Naive thymus-derived CD4-positive, alpha-beta T cell (primary cell): ENCODE measurements at regions not wholly inside any gene's neighbourhood (a gene's known extent, or its start where the extent isn't known, plus 50 kb on each side); places are given as distances from the start of the nearest gene placed in this dataset.

ENCODE experiments used
- ATAC-seq: fragments of 150-1000 bp; cut with Tn5 transposase; 2 replicates; pipeline ENCODE4 v1.10.0; 2021; ENCODE audit warnings: mild to moderate bottlenecking, moderate library complexity
- CTCF ChIA-PET: fragments of 350-600 bp; sonication (Branson Sonifier 250); formaldehyde crosslinking; loops from one replicate; lab custom pipeline; 2021; ENCODE audit warnings: antibody characterized with exemption; lab: Charles Lee
- POLR2A ChIA-PET: fragments of 350-600 bp; sonication (Branson Sonifier 250); formaldehyde crosslinking; loops from one replicate; lab custom pipeline; 2021; ENCODE audit warnings: antibody characterized with exemption, inconsistent platforms; lab: Charles Lee
- DNase-seq, 9 donors: peaks; one replicate each; pipeline versions ENCODE4 v3.0.0 to v3.0.0-alpha.2; 2020 to 2022; ENCODE audit warnings: mixed read lengths in 1 of 9
- H3K27ac ChIP-seq: one replicate; pipeline ENCODE4 v1.7.0; 2013; ENCODE audit warnings: mild to moderate bottlenecking, low read depth, low read length, moderate library complexity
- H3K27me3 ChIP-seq, 2 donors: one replicate each; pipeline ENCODE4 v1.7.0; 2013; ENCODE audit warnings: low read length in 2 of 2, mild to moderate bottlenecking in 2 of 2, moderate library complexity in 2 of 2; ENCODE audit not compliant: control insufficient read depth in 2 of 2, insufficient read depth in 2 of 2
- H3K36me3 ChIP-seq, 3 experiments: 1 replicate in 2 of 3; 2 replicates in 1 of 3; pipeline ENCODE4 v1.7.0; 2013; ENCODE audit warnings: low read length in 3 of 3, mild to moderate bottlenecking in 3 of 3, moderate library complexity in 1 of 3; ENCODE audit not compliant: insufficient read depth in 3 of 3, control insufficient read depth in 2 of 3
- H3K4me1 ChIP-seq, 2 donors: one replicate each; pipeline ENCODE4 v1.7.0; 2013; ENCODE audit warnings: low read length in 2 of 2, mild to moderate bottlenecking in 2 of 2, moderate library complexity in 1 of 2; ENCODE audit not compliant: control insufficient read depth in 2 of 2, insufficient read depth in 2 of 2
- H3K4me3 ChIP-seq: 2 replicates; pipeline ENCODE4 v1.7.0; 2013; ENCODE audit warnings: mild to moderate bottlenecking, low read length
- H3K9me3 ChIP-seq, 3 experiments: 1 replicate in 2 of 3; 2 replicates in 1 of 3; pipeline ENCODE4 v1.7.0; 2013; ENCODE audit warnings: low read length in 3 of 3; ENCODE audit not compliant: control insufficient read depth in 2 of 3
- H3K27ac Mint-ChIP-seq, 9 donors: one replicate each; pipeline ENCODE4 v1.8.0; 2020 to 2022; ENCODE audit warnings: mixed read lengths in 9 of 9, mild to moderate bottlenecking in 8 of 9, moderate library complexity in 5 of 9, inconsistent platforms in 2 of 9
- H3K27me3 Mint-ChIP-seq, 5 donors: one replicate each; pipeline ENCODE4 v1.8.0; 2021 to 2022; ENCODE audit warnings: mixed read lengths in 5 of 5, mild to moderate bottlenecking in 1 of 5
- H3K36me3 Mint-ChIP-seq, 5 donors: one replicate each; pipeline ENCODE4 v1.8.0; 2020 to 2022; ENCODE audit warnings: mixed read lengths in 5 of 5, mild to moderate bottlenecking in 3 of 5, inconsistent platforms in 1 of 5
- H3K4me1 Mint-ChIP-seq, 7 donors: one replicate each; pipeline ENCODE4 v1.8.0; 2020 to 2022; ENCODE audit warnings: mixed read lengths in 7 of 7, mild to moderate bottlenecking in 3 of 7, inconsistent platforms in 1 of 7
- H3K4me3 Mint-ChIP-seq, 10 donors: one replicate each; pipeline ENCODE4 v1.8.0; 2020 to 2022; ENCODE audit warnings: mild to moderate bottlenecking in 10 of 10, mixed read lengths in 10 of 10, moderate library complexity in 6 of 10, inconsistent platforms in 2 of 10
- H3K9me3 Mint-ChIP-seq, 11 donors: one replicate each; pipeline ENCODE4 v1.8.0; 2020 to 2022; ENCODE audit warnings: mixed read lengths in 11 of 11, mild to moderate bottlenecking in 4 of 11, inconsistent platforms in 1 of 11, moderate library complexity in 1 of 11
- intact Hi-C, 2 donors: fragments of 100-400 bp; cut with micrococcal nuclease; formaldehyde crosslinking; loops; one replicate each; pipeline ENCODE4 v1.15.1; 2023

GRCh38 chr9:1619915-1620710 lies 395.0 kb upstream of the SMARCA2 start:
- H3K27ac ChIP-seq = no peak overlapping the region
- no peaks in the 10 kb centered on the region for H3K4me1 Mint-ChIP-seq
- ChIA-PET CTCF (no interaction called here), POLR2A (no interaction called here)
- no peak overlapping the region for H3K4me3 ChIP-seq
- no peaks in the 10 kb centered on the region for H3K36me3 ChIP-seq
- no peaks in the 10 kb centered on the region for H3K36me3 Mint-ChIP-seq
- no peak for ATAC-seq
- peaks cover 0 to 20% (median 5%) of the 10 kb centered on the region in 11 donors for H3K9me3 Mint-ChIP-seq
- H3K27ac Mint-ChIP-seq = no peak overlapping the region
- H3K27me3 Mint-ChIP-seq = peaks cover 0 to 44% (median 31%) of the 10 kb centered on the region in 5 donors
- H3K4me1 ChIP-seq = no peaks in the 10 kb centered on the region
- H3K27me3 ChIP-seq = no peaks in the 10 kb centered on the region
- no peak overlapping the region for H3K4me3 Mint-ChIP-seq
- DNase-seq = no peak
- H3K9me3 ChIP-seq = no peaks in the 10 kb centered on the region
- intact Hi-C loops = no loop called here

- H3K4me1 ChIP-seq = no peaks in the 10 kb centered on the region
- Mint-ChIP-seq H3K27me3 (peaks cover 0 to 10% (median 5%) of the 10 kb centered on the region in 5 donors), H3K36me3 (no peaks in the 10 kb centered on the region), H3K27ac (no peak overlapping the region), H3K9me3 (peaks cover 0 to 9% (median 2%) of the 10 kb centered on the region in 11 donors), H3K4me1 (no peaks in the 10 kb centered on the region), H3K4me3 (no peak overlapping the region)
- CTCF ChIA-PET = no interaction called here
- POLR2A ChIA-PET = no interaction called here
- H3K36me3 ChIP-seq = no peaks in the 10 kb centered on the region
- H3K27me3 ChIP-seq = no peaks in the 10 kb centered on the region
- H3K9me3 ChIP-seq = no peaks in the 10 kb centered on the region
- no peak overlapping the region for H3K27ac ChIP-seq
- ATAC-seq (no peak), DNase-seq (no peak)
- no peak overlapping the region for H3K4me3 ChIP-seq
- intact Hi-C loops = no loop called here
These were observed 377.7 kb upstream of the SMARCA2 start for GRCh38 chr9:1637401-1637800.

- DNase-seq (no peak), ATAC-seq (no peak)
- Histone ChIP-seq H3K27me3 (no peaks in the 10 kb centered on the region), H3K4me1 (no peaks in the 10 kb centered on the region), H3K4me3 (no peak overlapping the region), H3K9me3 (no peaks in the 10 kb centered on the region), H3K36me3 (no peaks in the 10 kb centered on the region), H3K27ac (no peak overlapping the region)
- ChIA-PET POLR2A (no interaction called here), CTCF (no interaction called here)
- no peaks in the 10 kb centered on the region for H3K36me3 Mint-ChIP-seq
- intact Hi-C loops = no loop called here
- peaks cover 0 to 9% (median 3%) of the 10 kb centered on the region in 11 donors for H3K9me3 Mint-ChIP-seq
- no peak overlapping the region for H3K4me3 Mint-ChIP-seq
- H3K4me1 Mint-ChIP-seq = no peaks in the 10 kb centered on the region
- H3K27me3 Mint-ChIP-seq = peaks cover 0 to 4% (median 0%) of the 10 kb centered on the region in 5 donors
- H3K27ac Mint-ChIP-seq = no peak overlapping the region
These were observed 376.0 kb upstream of the SMARCA2 start for GRCh38 chr9:1639166-1639565.

GRCh38 chr9:1647776-1648175 lies 367.4 kb upstream of the SMARCA2 start:
- intact Hi-C loops = no loop called here
- Mint-ChIP-seq H3K4me1 (no peaks in the 10 kb centered on the region), H3K27me3 (peaks cover 0 to 23% (median 11%) of the 10 kb centered on the region in 5 donors), H3K27ac (no peak overlapping the region), H3K4me3 (no peak overlapping the region), H3K9me3 (peaks cover 0 to 11% (median 3%) of the 10 kb centered on the region in 11 donors), H3K36me3 (no peaks in the 10 kb centered on the region)
- Histone ChIP-seq H3K4me1 (no peaks in the 10 kb centered on the region), H3K4me3 (no peak overlapping the region), H3K27me3 (no peaks in the 10 kb centered on the region), H3K36me3 (no peaks in the 10 kb centered on the region), H3K9me3 (no peaks in the 10 kb centered on the region), H3K27ac (no peak overlapping the region)
- DNase-seq = no peak
- no peak for ATAC-seq
- POLR2A ChIA-PET = no interaction called here
- CTCF ChIA-PET = no interaction called here

GRCh38 chr9:1653282-1653681 lies 361.9 kb upstream of the SMARCA2 start:
- H3K27ac ChIP-seq = no peak overlapping the region
- ChIA-PET CTCF (no interaction called here), POLR2A (no interaction called here)
- no peaks in the 10 kb centered on the region for H3K36me3 ChIP-seq
- H3K4me1 ChIP-seq = no peaks in the 10 kb centered on the region
- intact Hi-C loops = no loop called here
- H3K9me3 ChIP-seq = no peaks in the 10 kb centered on the region
- Mint-ChIP-seq H3K27me3 (peaks cover 0 to 24% (median 14%) of the 10 kb centered on the region in 5 donors), H3K27ac (no peak overlapping the region), H3K36me3 (no peaks in the 10 kb centered on the region), H3K4me1 (no peaks in the 10 kb centered on the region), H3K4me3 (no peak overlapping the region), H3K9me3 (peaks cover 0 to 13% (median 1%) of the 10 kb centered on the region in 11 donors)
- DNase-seq (no peak), ATAC-seq (no peak)
- no peaks in the 10 kb centered on the region for H3K27me3 ChIP-seq
- H3K4me3 ChIP-seq = no peak overlapping the region

- no peak overlapping the region for H3K4me3 ChIP-seq
- Mint-ChIP-seq H3K27ac (no peak overlapping the region), H3K4me1 (no peaks in the 10 kb centered on the region), H3K4me3 (no peak overlapping the region), H3K36me3 (no peaks in the 10 kb centered on the region), H3K27me3 (peaks cover 1 to 29% (median 6%) of the 10 kb centered on the region in 5 donors), H3K9me3 (peaks cover 0 to 13% (median 1%) of the 10 kb centered on the region in 11 donors)
- H3K4me1 ChIP-seq = no peaks in the 10 kb centered on the region
- no peaks in the 10 kb centered on the region for H3K27me3 ChIP-seq
- POLR2A ChIA-PET = no interaction called here
- DNase-seq (no peak), ATAC-seq (no peak)
- H3K9me3 ChIP-seq = no peaks in the 10 kb centered on the region
- CTCF ChIA-PET = no interaction called here
- H3K27ac ChIP-seq = no peak overlapping the region
- H3K36me3 ChIP-seq = no peaks in the 10 kb centered on the region
- intact Hi-C loops = no loop called here
These were observed 356.3 kb upstream of the SMARCA2 start for GRCh38 chr9:1658661-1659362.

GRCh38 chr9:1659363-1659690 lies 355.8 kb upstream of the SMARCA2 start:
- no peaks in the 10 kb centered on the region for H3K36me3 ChIP-seq
- Mint-ChIP-seq H3K9me3 (peaks cover 0 to 13% (median 3%) of the 10 kb centered on the region in 11 donors), H3K27ac (no peak overlapping the region), H3K4me3 (no peak overlapping the region), H3K4me1 (no peaks in the 10 kb centered on the region), H3K27me3 (peaks cover 1 to 34% (median 5%) of the 10 kb centered on the region in 5 donors), H3K36me3 (no peaks in the 10 kb centered on the region)
- intact Hi-C loops = no loop called here
- no peaks in the 10 kb centered on the region for H3K27me3 ChIP-seq
- ATAC-seq (no peak), DNase-seq (no peak)
- H3K4me3 ChIP-seq = no peak overlapping the region
- H3K9me3 ChIP-seq = no peaks in the 10 kb centered on the region
- no peaks in the 10 kb centered on the region for H3K4me1 ChIP-seq
- H3K27ac ChIP-seq = no peak overlapping the region
- CTCF ChIA-PET = no interaction called here
- POLR2A ChIA-PET = no interaction called here
